ENCODE measurements at regions not wholly inside any gene's neighbourhood (a gene's known extent, or its start where the extent isn't known, plus 50 kb on each side); places are given as distances from the start of the nearest gene placed in this dataset.
A peak's percentile ranks its signal among the peaks of the same experiment; 100 is the strongest.

DNA sequence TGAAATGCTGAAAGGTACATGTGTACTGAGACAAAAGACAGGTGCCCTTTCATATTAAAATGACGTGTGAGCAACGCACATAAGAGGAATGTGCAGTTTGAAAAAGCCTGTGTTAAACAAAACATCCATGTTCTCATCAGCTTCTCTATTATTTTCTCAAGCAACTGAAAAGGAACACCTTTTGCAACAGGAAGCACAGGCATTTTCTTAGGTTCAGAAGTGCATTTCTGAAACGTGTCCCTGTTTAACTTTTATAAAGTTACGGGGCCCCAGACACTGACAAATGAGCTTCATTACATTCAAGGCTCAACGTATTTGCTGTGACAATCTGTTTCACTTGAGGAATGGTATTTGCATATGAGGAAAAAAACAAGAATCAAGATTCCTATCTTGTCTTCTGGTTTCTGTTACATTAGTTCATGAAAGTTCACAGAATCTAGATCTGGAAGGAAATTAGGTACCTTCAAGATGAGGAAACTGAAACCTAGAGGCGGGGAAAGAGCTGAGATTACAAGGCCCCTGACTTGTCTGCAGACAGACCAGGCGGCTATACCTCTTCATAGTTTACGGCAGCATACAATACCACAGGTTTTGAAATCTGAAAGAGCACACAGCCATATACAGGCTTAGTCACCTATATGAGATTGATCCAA, 431.7 kb downstream of the KLF12 start:
- H3K36me3 Mint-ChIP-seq (ENCODE audit: low read depth): peaks cover 22% of the 10 kb centered on the region
- H3K27me3 Mint-ChIP-seq (ENCODE audit: low read depth): no peaks in the 10 kb centered on the region
- TF ChIP-seq CTCF (IDR thresholded peaks at IDR 0.05; ENCODE audit: unreplicated experiment in 3 of 3): no peak
- peaks cover 5% of the 10 kb centered on the region for H3K4me1 Mint-ChIP-seq
- H3K9me3 Mint-ChIP-seq: no peaks in the 10 kb centered on the region
- H3K27ac Mint-ChIP-seq: peak overlapping the region in 2 of 3 experiments; percentile 37 to 49
- no peak overlapping the region for H3K4me3 Mint-ChIP-seq

DNA sequence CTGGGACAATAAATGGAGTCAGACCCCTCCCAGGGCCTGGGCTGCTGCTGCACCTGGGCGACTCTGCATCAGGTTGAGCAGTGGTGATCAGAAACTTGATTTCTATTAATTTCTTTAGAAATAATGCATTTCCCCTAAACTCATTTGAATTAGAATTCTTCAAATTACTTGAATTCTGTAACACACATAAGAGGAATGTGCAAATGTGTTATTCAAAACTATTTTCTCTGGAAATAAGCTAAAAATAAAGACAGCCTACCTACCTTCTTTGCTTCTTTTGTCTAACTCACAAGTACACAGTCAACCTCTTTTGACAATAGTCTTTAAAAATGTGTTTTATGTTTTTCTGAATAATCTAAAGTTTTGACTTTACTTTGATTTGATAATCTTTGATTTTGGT, 433.0 kb downstream of the KLF12 start:
- H3K27ac Mint-ChIP-seq: no peak overlapping the region
- no peak for TF ChIP-seq CTCF (IDR thresholded peaks at IDR 0.05; ENCODE audit: unreplicated experiment in 3 of 3)

GRCh38 chr13:73698859-73699258, 435.3 kb downstream of the KLF12 start:
- no peaks in the 10 kb centered on the region for H3K4me1 Mint-ChIP-seq
- H3K9me3 Mint-ChIP-seq: no peaks in the 10 kb centered on the region
- H3K4me3 Mint-ChIP-seq: no peak overlapping the region
- TF ChIP-seq CTCF (IDR thresholded peaks at IDR 0.05; ENCODE audit: unreplicated experiment in 3 of 3): no peak
- no peak overlapping the region for H3K27ac Mint-ChIP-seq
- H3K36me3 Mint-ChIP-seq (ENCODE audit: low read depth): peaks cover 40% of the 10 kb centered on the region
- no peaks in the 10 kb centered on the region for H3K27me3 Mint-ChIP-seq (ENCODE audit: low read depth)

More for the DNA sequence above, 433.0 kb downstream of the KLF12 start:
- H3K9me3 Mint-ChIP-seq: no peaks in the 10 kb centered on the region
- H3K27me3 Mint-ChIP-seq (ENCODE audit: low read depth): no peaks in the 10 kb centered on the region
- H3K36me3 Mint-ChIP-seq (ENCODE audit: low read depth): peaks cover 29% of the 10 kb centered on the region
- no peaks in the 10 kb centered on the region for H3K4me1 Mint-ChIP-seq
- no peak overlapping the region for H3K4me3 Mint-ChIP-seq

DNA sequence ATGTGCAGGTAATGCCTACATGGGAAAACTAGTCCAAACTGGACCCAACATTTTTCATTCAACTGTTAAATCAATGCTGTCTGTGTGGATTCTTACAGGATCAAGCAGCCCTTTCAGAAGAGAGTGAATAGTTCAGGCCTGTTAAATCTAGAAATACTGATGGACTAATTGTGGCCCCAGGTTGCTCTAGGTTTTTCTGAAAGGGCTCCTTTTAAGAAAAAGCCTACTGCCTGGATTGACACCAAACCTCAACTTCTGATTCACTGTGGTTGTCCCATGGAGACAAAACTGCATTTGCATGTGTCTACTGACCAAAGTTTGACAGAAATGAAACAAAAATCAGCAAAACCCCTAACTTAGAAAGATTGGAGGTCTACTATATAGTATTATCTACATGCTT, 437.0 kb downstream of the KLF12 start:
- Mint-ChIP-seq H3K4me1 (peaks cover 9% of the 10 kb centered on the region), H3K9me3 (no peaks in the 10 kb centered on the region), H3K36me3 (ENCODE audit: low read depth) (peaks cover 41% of the 10 kb centered on the region), H3K4me3 (no peak overlapping the region), H3K27ac (no peak overlapping the region), H3K27me3 (ENCODE audit: low read depth) (no peaks in the 10 kb centered on the region)
- TF ChIP-seq CTCF (IDR thresholded peaks at IDR 0.05; ENCODE audit: unreplicated experiment in 3 of 3): no peak

- no peaks in the 10 kb centered on the region for H3K27me3 Mint-ChIP-seq (ENCODE audit: low read depth)
- H3K27ac Mint-ChIP-seq: no peak overlapping the region
- no peak overlapping the region for H3K4me3 Mint-ChIP-seq
- peaks cover 46% of the 10 kb centered on the region for H3K36me3 Mint-ChIP-seq (ENCODE audit: low read depth)
- TF ChIP-seq CTCF (IDR thresholded peaks at IDR 0.05; ENCODE audit: unreplicated experiment in 3 of 3): no peak
- H3K9me3 Mint-ChIP-seq: no peaks in the 10 kb centered on the region
- H3K4me1 Mint-ChIP-seq: peaks cover 14% of the 10 kb centered on the region
Observed at GRCh38 chr13:73696713-73697112, 437.5 kb downstream of the KLF12 start.

GRCh38 chr13:73696271-73696670, 437.9 kb downstream of the KLF12 start:
- peaks cover 14% of the 10 kb centered on the region for H3K4me1 Mint-ChIP-seq
- no peaks in the 10 kb centered on the region for H3K9me3 Mint-ChIP-seq
- H3K4me3 Mint-ChIP-seq: no peak overlapping the region
- H3K27ac Mint-ChIP-seq: no peak overlapping the region
- no peaks in the 10 kb centered on the region for H3K27me3 Mint-ChIP-seq (ENCODE audit: low read depth)
- H3K36me3 Mint-ChIP-seq (ENCODE audit: low read depth): peaks cover 46% of the 10 kb centered on the region
- TF ChIP-seq CTCF (IDR thresholded peaks at IDR 0.05; ENCODE audit: unreplicated experiment in 3 of 3): no peak

Data from nephron (organoid).